K562 (cell line): ENCODE measurements at regions not wholly inside any gene's neighbourhood (a gene's known extent, or its start where the extent isn't known, plus 50 kb on each side); places are given as distances from the start of the nearest gene placed in this dataset.

Experiments used
- ATAC-seq: fragments of 200-7000 bp; cut with Tn5 transposase; 3 replicates; pipeline ENCODE4 v1.9.1; 2020; ENCODE audit warnings: moderate library complexity
- BruUV-seq: library from RNA; stranded (reverse); fragments of 400-500 nt; replicated peaks from 2 replicates; lab custom pipeline; 2021; lab: Mats Ljungman, UMichigan
- CTCF ChIA-PET: fragments of 300-600 bp; formaldehyde crosslinking; extraction: SDS; loops from one replicate; lab custom pipeline; 2021; ENCODE audit warnings: low intra/inter-chr PET ratio; lab: Yijun Ruan, JAX
- POLR2A ChIA-PET: fragments of 300-600, 350-650 bp; sonication (Branson Sonifier 250); formaldehyde crosslinking; extraction: SDS; loops from one replicate; lab custom pipeline; 2021; ENCODE audit warnings: antibody characterized with exemption, inconsistent platforms; lab: Yijun Ruan, JAX
- DNase-seq, 4 experiments: peaks; one replicate each; pipeline versions ENCODE4 v3.0.0 to v3.0.0-alpha.2; 2011 to 2018; ENCODE audit warnings: low spot score in 3 of 4, mixed read lengths in 3 of 4; ENCODE audit errors: extremely low read depth in 1 of 4
- FAIRE-seq: peaks from 2 replicates; lab custom pipeline; 2011; peaks lifted over from hg19 to GRCh38; lab: Jason Lieb, UNC
- H2AFZ ChIP-seq: 2 replicates; pipeline ENCODE4 v1.6.0; 2011; ENCODE audit warnings: low read depth, low read length, control low read depth, inconsistent platforms
- H3K27ac ChIP-seq: fragments of 200-600 bp; 3 replicates; pipeline ENCODE4 v1.8.0; 2011; ENCODE audit warnings: low read depth, mild to moderate bottlenecking, control low read depth, inconsistent platforms, low read length, moderate library complexity, mixed read lengths; ENCODE audit errors: extremely low read depth
- H3K27me3 ChIP-seq, 2 experiments: fragments of 300-600 bp in 1 of 2; 2 replicates in 1 of 2; 3 replicates in 1 of 2; pipeline versions ENCODE4 v1.6.0 to v1.8.0; 2011; ENCODE audit warnings: inconsistent platforms in 2 of 2, low read length in 2 of 2, mild to moderate bottlenecking in 1 of 2, mixed read lengths in 1 of 2, moderate library complexity in 1 of 2; ENCODE audit not compliant: control insufficient read depth in 2 of 2, insufficient read depth in 2 of 2
- H3K36me3 ChIP-seq: fragments of 300-600 bp; 3 replicates; pipeline ENCODE4 v1.8.0; 2011; ENCODE audit warnings: mild to moderate bottlenecking, low read length, inconsistent platforms; ENCODE audit not compliant: control insufficient read depth, insufficient read depth
- H3K4me1 ChIP-seq, 2 experiments: fragments of 200-600 bp in 1 of 2; replicated peaks in 1 of 2; 2 replicates in 1 of 2; 3 replicates in 1 of 2; pipeline versions ENCODE4 v1.5.1 to v1.8.0; 2011; ENCODE audit warnings: inconsistent platforms in 2 of 2, low read length in 2 of 2, mild to moderate bottlenecking in 1 of 2, mixed read lengths in 1 of 2, moderate library complexity in 1 of 2; ENCODE audit not compliant: control insufficient read depth in 2 of 2, insufficient read depth in 2 of 2
- H3K4me2 ChIP-seq: 2 replicates; pipeline ENCODE4 v1.6.1; 2011; ENCODE audit warnings: low read length, control low read depth, inconsistent platforms, mixed read lengths; ENCODE audit not compliant: insufficient read depth
- H3K4me3 ChIP-seq: fragments of 200-600 bp; sonication (generic), shearing (Covaris generic); 2 replicates; pipeline ENCODE4 v1.5.1; 2016; ENCODE audit warnings: control low read depth, inconsistent platforms
- H3K79me2 ChIP-seq: fragments of 200-600 bp; 3 replicates; pipeline ENCODE4 v1.8.0; 2011; ENCODE audit warnings: low read length, inconsistent platforms; ENCODE audit not compliant: control insufficient read depth, insufficient read depth
- H3K9ac ChIP-seq, 2 experiments: 2 replicates each; pipeline versions ENCODE4 v1.6.0 to v1.6.1; 2011; ENCODE audit warnings: low read depth in 2 of 2, low read length in 2 of 2, control low read depth in 1 of 2, inconsistent platforms in 1 of 2, mild to moderate bottlenecking in 1 of 2, mixed read lengths in 1 of 2; ENCODE audit not compliant: insufficient read depth in 1 of 2
- H3K9me1 ChIP-seq: one replicate; pipeline ENCODE4 v1.6.0; 2011; ENCODE audit warnings: inconsistent platforms, mild to moderate bottlenecking, low read length, moderate library complexity; ENCODE audit not compliant: control insufficient read depth, insufficient read depth
- H3K9me3 ChIP-seq: replicated peaks from 2 replicates; pipeline ENCODE4 v1.5.1; 2011; ENCODE audit warnings: low read depth, low read length, inconsistent platforms; ENCODE audit not compliant: control insufficient read depth, insufficient read depth
- H4K20me1 ChIP-seq: replicated peaks from 2 replicates; pipeline ENCODE4 v1.6.1; 2011; ENCODE audit warnings: low read length, inconsistent platforms, mixed read lengths; ENCODE audit not compliant: control insufficient read depth, insufficient read depth
- CEBPB ChIP-seq: fragments of 450-650 bp; IDR thresholded peaks from 2 replicates; pipeline ENCODE4 v1.6.1; 2016; ENCODE audit warnings: missing genetic modification characterization, missing compliant biosample characterization
- CHD2 ChIP-seq: IDR thresholded peaks from 2 replicates; pipeline ENCODE4 v1.6.1; 2011; ENCODE audit warnings: low read depth, low read length
- CREB1 ChIP-seq, 2 experiments: sonication (generic) in 1 of 2; formaldehyde crosslinking in 1 of 2; IDR thresholded peaks; 2 replicates each; pipeline versions ENCODE4 v1.6.1 to v1.8.0; 2012 to 2022; ENCODE audit warnings: inconsistent platforms in 1 of 2, mild to moderate bottlenecking in 1 of 2, missing genetic modification reagents in 1 of 2, moderate library complexity in 1 of 2
- GABPB1 ChIP-seq: sonication (generic); formaldehyde crosslinking; IDR thresholded peaks from 2 replicates; pipeline ENCODE4 v1.8.0; 2022; ENCODE audit warnings: mild to moderate bottlenecking, missing genetic modification reagents
- KAT7 ChIP-seq: sonication (generic); formaldehyde crosslinking; IDR thresholded peaks from 2 replicates; pipeline ENCODE4 v1.8.0; 2022; ENCODE audit warnings: missing genetic modification reagents, mild to moderate bottlenecking, borderline replicate concordance
- KDM4B ChIP-seq, 2 experiments: fragments of 450-650 bp in 1 of 2; sonication (generic) in 1 of 2; IDR thresholded peaks; 2 replicates each; pipeline ENCODE4 v1.6.1; 2016 to 2017; ENCODE audit warnings: borderline replicate concordance in 2 of 2, antibody characterized with exemption in 1 of 2, low read depth in 1 of 2, mild to moderate bottlenecking in 1 of 2
- RB1 ChIP-seq: fragments of 450-650 bp; IDR thresholded peaks from 2 replicates; pipeline ENCODE4 v1.6.1; 2017; ENCODE audit warnings: low read depth, mild to moderate bottlenecking
- SNAPC5 ChIP-seq: fragments of 250-450 bp; sonication (Bioruptor Pico); IDR thresholded peaks from 2 replicates; pipeline ENCODE4 v1.8.0; 2021; ENCODE audit warnings: moderate library complexity, mild to moderate bottlenecking, inconsistent platforms
- SPI1 ChIP-seq: IDR thresholded peaks from 2 replicates; pipeline ENCODE4 v1.6.1; 2011; ENCODE audit warnings: low read depth, low read length, control low read depth, borderline replicate concordance
- ZFP30 ChIP-seq: fragments of 250-450 bp; sonication (Bioruptor Pico); IDR thresholded peaks from 2 replicates; pipeline ENCODE4 v1.8.0; 2022; ENCODE audit warnings: moderate library complexity, mild to moderate bottlenecking, inconsistent platforms, borderline replicate concordance
- ZNF766 ChIP-seq: fragments of 200-800 bp; sonication (Bioruptor generic); conservative IDR thresholded peaks from 2 replicates; pipeline ENCODE4 v1.6.1; 2016; ENCODE audit warnings: missing genetic modification characterization, missing compliant biosample characterization
- WGBS: fragments of 100-300 bp; shearing (Covaris generic); methylation state at CpG from one replicate; pipeline ENCODE4 v1.1.6; 2016; ENCODE audit warnings: low coverage, mixed read lengths; ENCODE audit not compliant: insufficient coverage; ENCODE audit errors: missing lambda C conversion rate; 5-methylcytosine and 5-hydroxymethylcytosine counted together
- in situ Hi-C: fragments of 300-500 bp; cut with MboI; formaldehyde crosslinking; loops from 4 replicates; pipeline ENCODE4 v1.15.0; 2018; ENCODE audit warnings: inconsistent platforms, mixed read lengths
- intact Hi-C: fragments of 100-400 bp; cut with micrococcal nuclease; formaldehyde crosslinking; loops from 2 replicates; pipeline ENCODE4 v1.14.2; 2022
- TF ChIP-seq, protein P1 (sequence below): fragments of 450-650 bp; conservative IDR thresholded peaks from 2 replicates; pipeline ENCODE4 v1.6.1; 2016; ENCODE audit warnings: missing genetic modification characterization, low read depth, mild to moderate bottlenecking, missing compliant biosample characterization, moderate library complexity

DNA sequence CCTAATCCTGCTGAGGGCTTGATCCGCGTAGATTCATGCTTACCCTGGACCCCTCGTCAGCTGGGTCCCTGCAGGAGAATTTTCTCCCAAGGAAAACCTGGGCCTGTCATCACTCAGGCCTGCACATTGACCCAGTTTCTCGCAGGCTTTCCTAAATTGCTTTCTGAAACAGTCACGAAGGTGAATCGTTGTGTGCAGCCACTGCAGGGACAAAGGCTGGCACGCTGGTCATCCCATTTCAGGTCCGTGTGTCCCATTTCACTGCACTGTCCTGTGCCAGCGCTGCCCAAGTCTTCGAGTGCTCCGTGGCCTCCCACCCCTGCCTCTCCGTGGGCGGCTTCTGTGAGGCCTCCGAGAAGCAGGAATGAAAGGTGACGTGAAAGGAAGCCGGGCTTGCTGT lies 62.8 kb upstream of the YWHAQ start:
- H3K9ac ChIP-seq: no peak overlapping the region
- WGBS: 84% methylated on average over 16 of the region's 16 CpGs
- POLR2A ChIA-PET: no interaction called here
- CTCF ChIA-PET: no interaction called here
- H3K36me3 ChIP-seq: no peaks in the 10 kb centered on the region
- H3K4me1 ChIP-seq: peaks cover 18 to 26% of the 10 kb centered on the region in 2 experiments; a peak in 4 of 5 replicates
- H3K27ac ChIP-seq: no peak overlapping the region
- no peaks in the 10 kb centered on the region for H3K79me2 ChIP-seq
- DNase-seq (no peak), FAIRE-seq (no peak), ATAC-seq (no peak)
- H3K9me3 ChIP-seq: no peaks in the 10 kb centered on the region
- no TSS peak for BruUV-seq
- in situ Hi-C loops: no loop called here
- no peaks in the 10 kb centered on the region for H3K9me1 ChIP-seq
- H4K20me1 ChIP-seq: no peaks in the 10 kb centered on the region
- TF ChIP-seq CEBPB (no peak), CREB1 (IDR thresholded peaks at IDR 0.05) (no peak), CREB1 (CRISPR knock-in tag; IDR thresholded peaks at IDR 0.05) (no peak), SNAPC5 (no peak), ZNF766 (CRISPR knock-in tag) (no peak), KDM4B (IDR thresholded peaks at IDR 0.05; ENCODE audit: borderline replicate concordance in 2 of 2, low read depth in 1 of 2) (no peak), CHD2 (no peak), RB1 (no peak), ZFP30 (CRISPR knock-in tag) (no peak), KAT7 (CRISPR knock-in tag) (no peak), GABPB1 (CRISPR knock-in tag) (no peak), SPI1 (no peak)
- TF ChIP-seq, protein P1, sequence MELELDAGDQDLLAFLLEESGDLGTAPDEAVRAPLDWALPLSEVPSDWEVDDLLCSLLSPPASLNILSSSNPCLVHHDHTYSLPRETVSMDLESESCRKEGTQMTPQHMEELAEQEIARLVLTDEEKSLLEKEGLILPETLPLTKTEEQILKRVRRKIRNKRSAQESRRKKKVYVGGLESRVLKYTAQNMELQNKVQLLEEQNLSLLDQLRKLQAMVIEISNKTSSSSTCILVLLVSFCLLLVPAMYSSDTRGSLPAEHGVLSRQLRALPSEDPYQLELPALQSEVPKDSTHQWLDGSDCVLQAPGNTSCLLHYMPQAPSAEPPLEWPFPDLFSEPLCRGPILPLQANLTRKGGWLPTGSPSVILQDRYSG: no peak
- H2AFZ ChIP-seq: no peak overlapping the region
- H3K4me2 ChIP-seq: no peak overlapping the region
- intact Hi-C loops: no loop called here
- H3K4me3 ChIP-seq: no peak overlapping the region
- H3K27me3 ChIP-seq: no peaks in the 10 kb centered on the region
